K562 (cell line): ENCODE measurements at regions not wholly inside any gene's neighbourhood (a gene's known extent, or its start where the extent isn't known, plus 50 kb on each side); places are given as distances from the start of the nearest gene placed in this dataset.

Experiments
- ATAC-seq: fragments of 200-7000 bp; cut with Tn5 transposase; 3 replicates; pipeline ENCODE4 v1.9.1; 2020; ENCODE audit warnings: moderate library complexity
- BruUV-seq: library from RNA; stranded (reverse); fragments of 400-500 nt; replicated peaks from 2 replicates; lab custom pipeline; 2021; lab: Mats Ljungman, UMichigan
- CTCF ChIA-PET: fragments of 300-600 bp; formaldehyde crosslinking; extraction: SDS; loops from one replicate; lab custom pipeline; 2021; ENCODE audit warnings: low intra/inter-chr PET ratio; lab: Yijun Ruan, JAX
- POLR2A ChIA-PET: fragments of 300-600, 350-650 bp; sonication (Branson Sonifier 250); formaldehyde crosslinking; extraction: SDS; loops from one replicate; lab custom pipeline; 2021; ENCODE audit warnings: antibody characterized with exemption, inconsistent platforms; lab: Yijun Ruan, JAX
- DNase-seq, 4 experiments: peaks; one replicate each; pipeline versions ENCODE4 v3.0.0 to v3.0.0-alpha.2; 2011 to 2018; ENCODE audit warnings: low spot score in 3 of 4, mixed read lengths in 3 of 4; ENCODE audit errors: extremely low read depth in 1 of 4
- FAIRE-seq: peaks from 2 replicates; lab custom pipeline; 2011; peaks lifted over from hg19 to GRCh38; lab: Jason Lieb, UNC
- H2AFZ ChIP-seq: 2 replicates; pipeline ENCODE4 v1.6.0; 2011; ENCODE audit warnings: low read depth, low read length, control low read depth, inconsistent platforms
- H3K27ac ChIP-seq: fragments of 200-600 bp; 3 replicates; pipeline ENCODE4 v1.8.0; 2011; ENCODE audit warnings: low read depth, mild to moderate bottlenecking, control low read depth, inconsistent platforms, low read length, moderate library complexity, mixed read lengths; ENCODE audit errors: extremely low read depth
- H3K27me3 ChIP-seq, 2 experiments: fragments of 300-600 bp in 1 of 2; 2 replicates in 1 of 2; 3 replicates in 1 of 2; pipeline versions ENCODE4 v1.6.0 to v1.8.0; 2011; ENCODE audit warnings: inconsistent platforms in 2 of 2, low read length in 2 of 2, mild to moderate bottlenecking in 1 of 2, mixed read lengths in 1 of 2, moderate library complexity in 1 of 2; ENCODE audit not compliant: control insufficient read depth in 2 of 2, insufficient read depth in 2 of 2
- H3K36me3 ChIP-seq: fragments of 300-600 bp; 3 replicates; pipeline ENCODE4 v1.8.0; 2011; ENCODE audit warnings: mild to moderate bottlenecking, low read length, inconsistent platforms; ENCODE audit not compliant: control insufficient read depth, insufficient read depth
- H3K4me1 ChIP-seq, 2 experiments: fragments of 200-600 bp in 1 of 2; replicated peaks in 1 of 2; 2 replicates in 1 of 2; 3 replicates in 1 of 2; pipeline versions ENCODE4 v1.5.1 to v1.8.0; 2011; ENCODE audit warnings: inconsistent platforms in 2 of 2, low read length in 2 of 2, mild to moderate bottlenecking in 1 of 2, mixed read lengths in 1 of 2, moderate library complexity in 1 of 2; ENCODE audit not compliant: control insufficient read depth in 2 of 2, insufficient read depth in 2 of 2
- H3K4me2 ChIP-seq: 2 replicates; pipeline ENCODE4 v1.6.1; 2011; ENCODE audit warnings: low read length, control low read depth, inconsistent platforms, mixed read lengths; ENCODE audit not compliant: insufficient read depth
- H3K4me3 ChIP-seq: fragments of 200-600 bp; sonication (generic), shearing (Covaris generic); 2 replicates; pipeline ENCODE4 v1.5.1; 2016; ENCODE audit warnings: control low read depth, inconsistent platforms
- H3K79me2 ChIP-seq: fragments of 200-600 bp; 3 replicates; pipeline ENCODE4 v1.8.0; 2011; ENCODE audit warnings: low read length, inconsistent platforms; ENCODE audit not compliant: control insufficient read depth, insufficient read depth
- H3K9ac ChIP-seq, 2 experiments: 2 replicates each; pipeline versions ENCODE4 v1.6.0 to v1.6.1; 2011; ENCODE audit warnings: low read depth in 2 of 2, low read length in 2 of 2, control low read depth in 1 of 2, inconsistent platforms in 1 of 2, mild to moderate bottlenecking in 1 of 2, mixed read lengths in 1 of 2; ENCODE audit not compliant: insufficient read depth in 1 of 2
- H3K9me1 ChIP-seq: one replicate; pipeline ENCODE4 v1.6.0; 2011; ENCODE audit warnings: inconsistent platforms, mild to moderate bottlenecking, low read length, moderate library complexity; ENCODE audit not compliant: control insufficient read depth, insufficient read depth
- H3K9me3 ChIP-seq: replicated peaks from 2 replicates; pipeline ENCODE4 v1.5.1; 2011; ENCODE audit warnings: low read depth, low read length, inconsistent platforms; ENCODE audit not compliant: control insufficient read depth, insufficient read depth
- H4K20me1 ChIP-seq: replicated peaks from 2 replicates; pipeline ENCODE4 v1.6.1; 2011; ENCODE audit warnings: low read length, inconsistent platforms, mixed read lengths; ENCODE audit not compliant: control insufficient read depth, insufficient read depth
- ARID1B ChIP-seq: fragments of 450-650 bp; IDR thresholded peaks from 2 replicates; pipeline ENCODE4 v1.6.1; 2016; ENCODE audit warnings: antibody characterized with exemption, mild to moderate bottlenecking, inconsistent platforms
- CHCHD3 ChIP-seq: fragments of 250-450 bp; sonication (Bioruptor Pico); IDR thresholded peaks from 2 replicates; pipeline ENCODE4 v2.1.2; 2022; ENCODE audit warnings: mild to moderate bottlenecking
- FOS ChIP-seq: IDR thresholded peaks from 3 replicates; pipeline ENCODE4 v1.6.1; 2011; ENCODE audit not compliant: insufficient read length; ENCODE audit errors: extremely low read depth
- HDAC3 ChIP-seq: fragments of 450-650 bp; IDR thresholded peaks from 2 replicates; pipeline ENCODE4 v1.6.1; 2018; ENCODE audit warnings: borderline replicate concordance, mild to moderate bottlenecking, moderate library complexity; ENCODE audit not compliant: partially characterized antibody
- HMGXB4 ChIP-seq: sonication (generic); formaldehyde crosslinking; IDR thresholded peaks from 2 replicates; pipeline ENCODE4 v1.8.1; 2023; ENCODE audit warnings: mild to moderate bottlenecking, missing genetic modification reagents
- MED1 ChIP-seq: sonication (generic); formaldehyde crosslinking; IDR thresholded peaks from 2 replicates; pipeline ENCODE4 v1.8.1; 2023; ENCODE audit warnings: missing genetic modification reagents, borderline replicate concordance
- NFE2L1 ChIP-seq: fragments of 450-650 bp; IDR thresholded peaks from 2 replicates; pipeline ENCODE4 v1.6.1; 2016; ENCODE audit warnings: missing genetic modification characterization, low read depth, mild to moderate bottlenecking, missing compliant biosample characterization, moderate library complexity, borderline replicate concordance
- POLR2AphosphoS2 ChIP-seq: IDR thresholded peaks from 2 replicates; pipeline ENCODE4 v1.6.1; 2012; ENCODE audit warnings: low read length, improper control_type of control experiment
- RBM22 ChIP-seq: fragments of 200-400 bp; formaldehyde crosslinking; IDR thresholded peaks from 2 replicates; pipeline ENCODE4 v1.6.1; 2018; ENCODE audit warnings: low read length, low read depth; ENCODE audit not compliant: poor library complexity, severe bottlenecking
- RFX7 ChIP-seq: fragments of 250-450 bp; sonication (Bioruptor Pico); IDR thresholded peaks from 2 replicates; pipeline ENCODE4 v1.5.1; 2021; ENCODE audit warnings: mild to moderate bottlenecking
- ZNF318 ChIP-seq, 2 experiments: fragments of 450-650 bp; IDR thresholded peaks; 2 replicates each; pipeline ENCODE4 v1.6.1; 2016; ENCODE audit warnings: mild to moderate bottlenecking in 2 of 2, borderline replicate concordance in 1 of 2, low read depth in 1 of 2, moderate library complexity in 1 of 2
- WGBS: fragments of 100-300 bp; shearing (Covaris generic); methylation state at CpG from one replicate; pipeline ENCODE4 v1.1.6; 2016; ENCODE audit warnings: low coverage, mixed read lengths; ENCODE audit not compliant: insufficient coverage; ENCODE audit errors: missing lambda C conversion rate; 5-methylcytosine and 5-hydroxymethylcytosine counted together
- in situ Hi-C: fragments of 300-500 bp; cut with MboI; formaldehyde crosslinking; loops from 4 replicates; pipeline ENCODE4 v1.15.0; 2018; ENCODE audit warnings: inconsistent platforms, mixed read lengths
- intact Hi-C: fragments of 100-400 bp; cut with micrococcal nuclease; formaldehyde crosslinking; loops from 2 replicates; pipeline ENCODE4 v1.14.2; 2022

- no peak for TF ChIP-seq ZNF318 (IDR thresholded peaks at IDR 0.05; ENCODE audit: borderline replicate concordance in 1 of 2, low read depth in 1 of 2)
Measured at GRCh38 chr18:45462179-45462578, 153.1 kb upstream of the SLC14A2 start (continued).

GRCh38 chr18:45463451-45463850, 151.8 kb upstream of the SLC14A2 start:
- ATAC-seq = no peak
- ChIA-PET POLR2A (no interaction called here), CTCF (no interaction called here)
- no TSS peak for BruUV-seq
- no peak for FAIRE-seq
- 0% methylated on average over 6 of the region's 6 CpGs for WGBS
- Histone ChIP-seq H3K9me3 (no peaks in the 10 kb centered on the region), H3K79me2 (no peaks in the 10 kb centered on the region), H3K27ac (no peak overlapping the region), H4K20me1 (no peaks in the 10 kb centered on the region), H3K4me1 (no peaks in the 10 kb centered on the region), H3K36me3 (no peaks in the 10 kb centered on the region), H3K27me3 (no peaks in the 10 kb centered on the region), H3K4me2 (no peak overlapping the region), H3K9ac (no peak overlapping the region), H3K4me3 (no peak overlapping the region), H2AFZ (no peak overlapping the region), H3K9me1 (no peaks in the 10 kb centered on the region)
- intact Hi-C loops = no loop called here
- in situ Hi-C loops = no loop called here
- DNase-seq = no peak
- no peak for TF ChIP-seq RBM22
- TF ChIP-seq POLR2AphosphoS2 = no peak
- no peak for TF ChIP-seq CHCHD3 (CRISPR knock-in tag)
- no peak for TF ChIP-seq HMGXB4
- TF ChIP-seq MED1 (CRISPR knock-in tag) = no peak
- TF ChIP-seq NFE2L1 (tag) = no peak
- TF ChIP-seq HDAC3 = no peak
- no peak for TF ChIP-seq FOS
- no peak for TF ChIP-seq RFX7 (CRISPR knock-in tag)
- no peak for TF ChIP-seq ARID1B
